Activated T-helper 1 cell treated with anti-CD3 and anti-CD28 coated beads, Interleukin-2, amount 50 U/mL, for 16 hours (primary cell): ENCODE measurements at regions not wholly inside any gene's neighbourhood (a gene's known extent, or its start where the extent isn't known, plus 50 kb on each side); places are given as distances from the start of the nearest gene placed in this dataset.

Experiments
- DNase-seq, 2 donors: peaks; one replicate each; pipeline ENCODE4 v3.0.0-alpha.2; 2020; ENCODE audit warnings: low read depth in 1 of 2, low spot score in 1 of 2

GRCh38 chr18:37639846-37640245 is 74.2 kb upstream of the CELF4 start:
- no peak for DNase-seq

- no peak for DNase-seq
Observed at GRCh38 chr18:37637478-37637850, 71.9 kb upstream of the CELF4 start.

GRCh38 chr18:37636831-37637477 is 71.4 kb upstream of the CELF4 start:
- no peak for DNase-seq

- DNase-seq: no peak
Observed at GRCh38 chr18:37634516-37634915, 68.9 kb upstream of the CELF4 start.

DNA sequence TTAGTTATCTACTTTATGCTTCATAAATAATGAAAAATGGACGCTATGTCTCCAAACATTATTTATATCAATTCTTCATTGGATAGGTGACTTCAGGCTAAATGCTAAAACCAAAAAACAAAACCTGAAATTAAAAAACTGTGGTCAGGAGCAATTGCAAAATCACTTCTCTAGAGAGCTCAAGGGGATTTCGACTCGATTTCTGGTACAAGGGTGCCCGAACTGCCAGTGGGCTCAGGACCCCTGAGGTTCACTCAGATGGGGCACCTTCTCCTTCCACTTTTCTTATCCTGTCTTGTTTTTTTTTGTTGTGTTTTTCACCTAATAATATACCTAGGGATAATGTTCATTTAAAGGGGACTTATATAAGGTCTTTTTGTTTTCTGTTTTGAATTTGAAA is 65.8 kb upstream of the CELF4 start:
- DNase-seq: no peak

DNA sequence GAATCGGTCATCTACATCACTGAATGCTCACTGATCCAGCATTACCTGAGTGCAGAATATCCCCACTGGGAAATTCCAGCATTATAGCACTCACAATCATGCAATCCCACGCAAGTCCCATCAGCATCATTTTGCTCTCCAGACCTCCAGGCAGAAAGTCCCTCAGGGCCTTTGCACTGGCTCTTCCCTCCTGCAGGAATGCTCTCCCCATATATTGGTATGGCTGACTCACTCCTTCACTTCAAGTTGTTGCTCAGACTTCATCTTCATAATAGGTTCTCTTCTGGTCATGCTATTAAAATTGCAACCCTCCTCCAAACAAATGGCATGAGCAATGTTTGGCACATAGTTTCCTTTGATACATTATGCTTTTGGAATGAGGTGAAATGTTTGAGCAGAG is 64.7 kb upstream of the CELF4 start:
- DNase-seq: no peak

DNA sequence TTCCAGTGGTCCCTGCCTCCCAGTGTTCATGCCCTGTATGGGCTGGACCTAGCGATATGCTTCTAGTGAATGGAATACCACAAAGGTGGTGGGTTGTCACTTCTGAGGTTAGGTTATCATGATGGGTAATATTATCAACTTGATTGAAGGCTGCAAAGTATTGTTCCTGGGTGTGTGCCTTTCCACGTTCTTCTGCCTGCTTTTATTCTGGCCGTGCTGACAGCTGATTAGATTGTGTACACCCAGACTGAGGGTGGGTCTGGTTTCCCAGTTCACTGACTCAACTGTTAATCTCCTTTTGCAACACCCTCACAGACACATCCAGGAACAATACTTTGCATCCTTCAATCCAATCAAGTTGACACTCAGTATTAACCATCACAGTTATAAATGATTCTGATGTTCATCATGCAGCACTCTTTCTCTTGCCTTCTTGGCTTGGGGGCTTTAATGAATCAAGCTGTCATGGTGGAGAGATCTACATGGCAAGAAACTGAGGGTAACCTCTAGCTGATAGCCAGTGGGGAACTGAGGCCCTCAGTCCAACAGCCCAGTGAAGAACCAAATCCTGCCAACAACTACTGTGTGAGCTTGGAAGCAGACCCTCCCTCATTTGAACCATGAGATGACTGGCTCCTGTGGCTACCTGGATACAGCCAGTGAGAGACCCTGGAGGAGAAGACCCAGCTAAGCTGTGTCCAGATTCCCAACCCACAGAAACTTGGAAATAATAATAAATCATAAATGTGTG is 63.0 kb upstream of the CELF4 start:
- DNase-seq: no peak

DNA sequence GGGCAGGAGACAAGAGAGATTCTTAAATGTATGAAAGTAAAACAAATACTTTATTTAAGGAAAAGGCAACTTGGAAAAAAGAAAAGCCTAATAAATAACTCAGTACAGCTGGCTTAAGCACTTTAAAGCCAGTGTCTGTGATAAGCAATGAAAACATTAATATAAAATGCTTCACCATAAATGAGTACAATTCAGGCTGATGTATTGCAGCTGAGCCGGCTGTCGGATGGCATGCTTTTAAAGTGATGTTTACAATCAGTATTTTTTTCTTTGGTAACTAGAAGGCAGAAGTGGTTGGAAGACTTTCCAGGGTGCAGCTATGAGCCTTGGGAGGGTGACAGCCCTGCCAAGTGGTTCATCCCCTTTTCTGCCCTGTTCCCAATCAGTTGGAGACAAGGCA is 58.7 kb upstream of the CELF4 start:
- DNase-seq: no peak

DNA sequence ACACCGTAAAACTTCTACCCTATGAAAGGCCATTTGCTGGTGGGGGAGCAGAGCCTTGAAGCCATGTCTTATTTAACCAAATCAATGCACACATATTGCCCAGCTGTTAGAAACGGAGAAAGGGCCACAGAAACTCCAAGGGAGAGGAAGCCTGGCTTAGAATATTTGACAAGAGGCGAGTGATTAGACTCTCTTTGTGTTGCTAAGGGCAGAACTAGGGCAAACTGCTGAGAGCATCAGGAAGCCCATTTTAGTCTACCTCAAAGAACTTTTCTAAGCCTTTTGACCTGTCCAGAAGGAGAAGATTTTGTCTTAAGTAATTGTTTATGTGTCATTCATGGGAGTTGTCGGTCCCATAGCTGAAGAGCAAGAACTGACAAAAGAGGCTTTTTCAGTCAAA is 54.4 kb upstream of the CELF4 start:
- DNase-seq: no peak

DNA sequence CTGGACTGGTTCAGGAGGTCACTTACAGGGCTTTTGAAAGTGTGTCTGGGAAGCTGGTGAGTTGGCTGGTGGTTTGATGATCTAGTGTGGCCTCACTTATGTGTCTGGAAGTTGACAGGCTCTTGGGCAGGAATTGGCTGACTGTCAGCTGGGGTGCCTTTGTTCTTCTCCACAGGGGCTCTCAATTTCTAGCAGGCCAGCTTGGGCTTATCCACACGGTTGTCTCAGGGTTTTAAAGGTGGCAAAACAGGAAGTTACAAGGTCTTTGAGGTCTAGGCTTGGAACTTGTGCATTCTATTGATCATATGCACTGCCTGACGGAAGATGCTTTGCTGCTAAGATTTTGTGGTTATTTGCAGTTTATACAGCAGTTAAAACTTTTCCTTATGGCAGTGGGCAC is 52.0 kb upstream of the CELF4 start:
- no peak for DNase-seq
